AG04450 (cell line): ENCODE measurements at regions not wholly inside any gene's neighbourhood (a gene's known extent, or its start where the extent isn't known, plus 50 kb on each side); places are given as distances from the start of the nearest gene placed in this dataset.

Experiments
- CTCF ChIA-PET: fragments of 300-600, 350-600 bp; formaldehyde crosslinking; extraction: SDS; loops from one replicate; lab custom pipeline; 2022; ENCODE audit warnings: antibody characterized with exemption, inconsistent platforms; lab: Charles Lee
- POLR2A ChIA-PET: fragments of 350-600 bp; formaldehyde crosslinking; extraction: SDS; loops from one replicate; lab custom pipeline; 2021; ENCODE audit warnings: antibody characterized with exemption, inconsistent platforms; lab: Yijun Ruan, JAX
- DNase-seq: peaks from one replicate; pipeline ENCODE4 v3.0.0-alpha.2; 2011; ENCODE audit warnings: low read depth, low spot score
- H3K27ac ChIP-seq: one replicate; pipeline ENCODE4 v1.5.1; 2012; ENCODE audit warnings: low read depth, low read length, control low read depth
- H3K27me3 ChIP-seq: one replicate; pipeline ENCODE4 v1.6.0; 2012; ENCODE audit warnings: low read length; ENCODE audit not compliant: control insufficient read depth, insufficient read depth
- H3K4me3 ChIP-seq: 2 replicates; pipeline ENCODE4 v1.5.1; 2011; ENCODE audit warnings: mild to moderate bottlenecking, low read depth, low read length, control low read depth
- H3K9me3 ChIP-seq: 2 replicates; pipeline ENCODE4 v1.5.1; 2012; ENCODE audit warnings: low read length; ENCODE audit not compliant: control insufficient read depth, insufficient read depth
- CTCF ChIP-seq: IDR thresholded peaks from 2 replicates; pipeline ENCODE4 v1.5.1; 2011; ENCODE audit warnings: low read depth, low read length, control low read depth, inconsistent platforms

GRCh38 chr1:222938986-222939385 lies 124.1 kb downstream of the DISP1 start:
- H3K27me3 ChIP-seq: no peaks in the 10 kb centered on the region
- DNase-seq: no peak
- no peak overlapping the region for H3K27ac ChIP-seq
- no peak overlapping the region for H3K4me3 ChIP-seq
- ChIA-PET POLR2A (no interaction called here), CTCF (no interaction called here)
- TF ChIP-seq CTCF: no peak
- no peaks in the 10 kb centered on the region for H3K9me3 ChIP-seq

GRCh38 chr1:222940095-222940494 lies 125.3 kb downstream of the DISP1 start:
- H3K27ac ChIP-seq: no peak overlapping the region
- POLR2A ChIA-PET: no interaction called here
- no peaks in the 10 kb centered on the region for H3K9me3 ChIP-seq
- no peak overlapping the region for H3K4me3 ChIP-seq
- DNase-seq: no peak
- no peak for TF ChIP-seq CTCF
- CTCF ChIA-PET: interaction anchor here (0.7 kb wide), 1 partner anchor 27 kb away, joined by 6 read pairs; no protein-coding TSS in a partner anchor
- H3K27me3 ChIP-seq: no peaks in the 10 kb centered on the region

GRCh38 chr1:222940906-222941305 lies 126.1 kb downstream of the DISP1 start:
- H3K4me3 ChIP-seq: no peak overlapping the region

GRCh38 chr1:222941425-222941824 lies 126.6 kb downstream of the DISP1 start:
- Histone ChIP-seq H3K27ac (no peak overlapping the region), H3K27me3 (no peaks in the 10 kb centered on the region), H3K9me3 (no peaks in the 10 kb centered on the region), H3K4me3 (no peak overlapping the region)
- ChIA-PET CTCF (no interaction called here), POLR2A (no interaction called here)
- no peak for DNase-seq
- TF ChIP-seq CTCF: no peak

More at GRCh38 chr1:222940906-222941305, 126.1 kb downstream of the DISP1 start:
- Histone ChIP-seq H3K27ac (no peak overlapping the region), H3K9me3 (no peaks in the 10 kb centered on the region), H3K27me3 (no peaks in the 10 kb centered on the region)
- POLR2A ChIA-PET: no interaction called here
- CTCF ChIA-PET: no interaction called here
- TF ChIP-seq CTCF: no peak
- no peak for DNase-seq

- no peak for TF ChIP-seq CTCF
- Histone ChIP-seq H3K27ac (no peak overlapping the region), H3K27me3 (no peaks in the 10 kb centered on the region), H3K9me3 (no peaks in the 10 kb centered on the region), H3K4me3 (no peak overlapping the region)
- POLR2A ChIA-PET: no interaction called here
- no peak for DNase-seq
- CTCF ChIA-PET: no interaction called here
Measured at GRCh38 chr1:222946436-222946835, 131.6 kb downstream of the DISP1 start.
